ENCODE measurements at regions not wholly inside any gene's neighbourhood (a gene's known extent, or its start where the extent isn't known, plus 50 kb on each side); places are given as distances from the start of the nearest gene placed in this dataset.
"Not testable (repeated sequence)": the region's sequence is repeated elsewhere in the genome, so short reads cannot be mapped to it uniquely, and the experiment has no call there.

- no peak for DNase-seq
Measured at GRCh38 chr2:118374974-118375755, 286.9 kb downstream of the INSIG2 start.

GRCh38 chr2:118372886-118373830 lies 284.9 kb downstream of the INSIG2 start:
- no peak for DNase-seq

GRCh38 chr2:118371515-118371914 lies 283.2 kb downstream of the INSIG2 start:
- DNase-seq = no peak

GRCh38 chr2:118369521-118369920 lies 281.2 kb downstream of the INSIG2 start:
- DNase-seq = not testable (repeated sequence)

- DNase-seq = no peak
Measured at GRCh38 chr2:118363604-118364003, 275.3 kb downstream of the INSIG2 start.

GRCh38 chr2:118356051-118356450 lies 267.8 kb downstream of the INSIG2 start:
- DNase-seq = no peak

- no peak for DNase-seq
Measured at GRCh38 chr2:118351796-118352195, 263.5 kb downstream of the INSIG2 start.

- DNase-seq = no peak
Measured at GRCh38 chr2:118350621-118351020, 262.4 kb downstream of the INSIG2 start.

GRCh38 chr2:118349365-118349764 lies 261.1 kb downstream of the INSIG2 start:
- DNase-seq = no peak

GRCh38 chr2:118348380-118349034 lies 260.2 kb downstream of the INSIG2 start:
- no peak for DNase-seq

GRCh38 chr2:118345465-118345864 lies 257.2 kb downstream of the INSIG2 start:
- DNase-seq = no peak

- no peak for DNase-seq
Measured at GRCh38 chr2:118340103-118340502, 251.8 kb downstream of the INSIG2 start.

- DNase-seq = no peak
Measured at GRCh38 chr2:118339386-118339785, 251.1 kb downstream of the INSIG2 start.

- no peak for DNase-seq
Measured at GRCh38 chr2:118333664-118334063, 245.4 kb downstream of the INSIG2 start.

GRCh38 chr2:118325321-118325955 lies 237.2 kb downstream of the INSIG2 start:
- DNase-seq = no peak

- no peak for DNase-seq
Measured at GRCh38 chr2:118322406-118322805, 234.1 kb downstream of the INSIG2 start.

- DNase-seq = no peak
Measured at GRCh38 chr2:118321432-118322105, 233.3 kb downstream of the INSIG2 start.

GRCh38 chr2:118320658-118321057 lies 232.4 kb downstream of the INSIG2 start:
- no peak for DNase-seq

GRCh38 chr2:118320196-118320595 lies 231.9 kb downstream of the INSIG2 start:
- DNase-seq = no peak

- DNase-seq = no peak
Measured at GRCh38 chr2:118319271-118319684, 231.0 kb downstream of the INSIG2 start.

- no peak for DNase-seq
Measured at GRCh38 chr2:118315606-118316005, 227.3 kb downstream of the INSIG2 start.

Measured in central memory CD4-positive, alpha-beta T cell (primary cell).